GM12878 (cell line): ENCODE measurements at regions not wholly inside any gene's neighbourhood (a gene's known extent, or its start where the extent isn't known, plus 50 kb on each side); places are given as distances from the start of the nearest gene placed in this dataset.

ENCODE experiments used
- ATAC-seq: fragments of 200-7000 bp; cut with Tn5 transposase; 3 replicates; pipeline ENCODE4 v1.9.1; 2020; ENCODE audit warnings: mild to moderate bottlenecking, moderate library complexity
- BruUV-seq: library from RNA; stranded (reverse); fragments of 400-500 nt; replicated peaks from 2 replicates; lab custom pipeline; 2021; lab: Mats Ljungman, UMichigan
- CTCF ChIA-PET: fragments of 300-600 bp; sonication (Branson Sonifier 250); formaldehyde crosslinking; extraction: SDS; loops from one replicate; lab custom pipeline; 2021; ENCODE audit warnings: inconsistent platforms; lab: Yijun Ruan, JAX
- POLR2A ChIA-PET: fragments of 350-600 bp; formaldehyde crosslinking; extraction: SDS; loops from one replicate; lab custom pipeline; 2021; ENCODE audit warnings: inconsistent platforms; lab: Charles Lee
- RAD21 ChIA-PET: fragments of 300-600 bp; sonication (Branson Sonifier 250); formaldehyde crosslinking; loops from one replicate; lab custom pipeline; 2023; ENCODE audit warnings: antibody characterized with exemption; ENCODE audit not compliant: unreplicated experiment; lab: Charles Lee
- SMC1A ChIA-PET: fragments of 300-600 bp; sonication (Branson Sonifier 250); formaldehyde crosslinking; loops from one replicate; lab custom pipeline; 2023; ENCODE audit not compliant: unreplicated experiment, uncharacterized antibody; lab: Charles Lee
- DNase-seq: peaks from one replicate; pipeline ENCODE4 v3.0.0-alpha.2; 2011; ENCODE audit warnings: low read depth, low spot score
- FAIRE-seq: peaks from 3 replicates; lab custom pipeline; 2011; peaks lifted over from hg19 to GRCh38; lab: Jason Lieb, UNC
- H2AFZ ChIP-seq: 2 replicates; pipeline ENCODE4 v1.6.0; 2011; ENCODE audit warnings: low read depth, low read length, control low read depth; ENCODE audit not compliant: control insufficient read depth
- H3K27ac ChIP-seq: 2 replicates; pipeline ENCODE4 v1.5.1; 2011; ENCODE audit warnings: control low read depth; ENCODE audit not compliant: control insufficient read depth, insufficient read depth
- H3K27me3 ChIP-seq, 2 experiments: replicated peaks in 1 of 2; 2 replicates each; pipeline versions ENCODE4 v1.6.0 to v1.6.1; 2011; ENCODE audit warnings: low read length in 1 of 2; ENCODE audit not compliant: control insufficient read depth in 2 of 2, insufficient read depth in 2 of 2
- H3K36me3 ChIP-seq, 2 experiments: 2 replicates each; pipeline ENCODE4 v1.5.1; 2011; ENCODE audit warnings: low read length in 1 of 2; ENCODE audit not compliant: control insufficient read depth in 2 of 2, insufficient read depth in 2 of 2
- H3K4me1 ChIP-seq: 2 replicates; pipeline ENCODE4 v1.6.1; 2011; ENCODE audit warnings: mild to moderate bottlenecking, low read length, moderate library complexity, mixed read lengths; ENCODE audit not compliant: control insufficient read depth, insufficient read depth
- H3K4me2 ChIP-seq: 2 replicates; pipeline ENCODE4 v1.6.0; 2011; ENCODE audit warnings: control low read depth; ENCODE audit not compliant: control insufficient read depth, insufficient read depth
- H3K4me3 ChIP-seq: fragments of 200-600 bp; sonication (generic); 2 replicates; pipeline ENCODE4 v1.5.1; 2016
- H3K79me2 ChIP-seq: 2 replicates; pipeline ENCODE4 v1.6.0; 2011; ENCODE audit warnings: low read length; ENCODE audit not compliant: control insufficient read depth, insufficient read depth
- H3K9ac ChIP-seq: 2 replicates; pipeline ENCODE4 v1.8.0; 2011; ENCODE audit warnings: low read length, control low read depth, mixed read lengths; ENCODE audit not compliant: control insufficient read depth, insufficient read depth
- H3K9me3 ChIP-seq: replicated peaks from 3 replicates; pipeline ENCODE4 v1.5.1; 2011; ENCODE audit warnings: mild to moderate bottlenecking, low read length; ENCODE audit not compliant: control insufficient read depth, insufficient read depth
- H4K20me1 ChIP-seq: 2 replicates; pipeline ENCODE4 v1.6.0; 2011; ENCODE audit not compliant: control insufficient read depth, insufficient read depth
- CBFB ChIP-seq: IDR thresholded peaks from 2 replicates; pipeline ENCODE4 v1.6.1; 2016; ENCODE audit warnings: antibody characterized with exemption, low read depth
- CHD4 ChIP-seq: fragments of 200-600 bp; sonication (generic); IDR thresholded peaks from 2 replicates; pipeline ENCODE4 v1.6.1; 2016; ENCODE audit warnings: mild to moderate bottlenecking
- EED ChIP-seq: sonication (generic); IDR thresholded peaks from 2 replicates; pipeline ENCODE4 v1.6.1; 2016; ENCODE audit warnings: antibody characterized with exemption, low read depth
- EP300 ChIP-seq, 2 experiments: fragments of 150-350 bp in 1 of 2; IDR thresholded peaks; 2 replicates each; pipeline ENCODE4 v1.6.1; 2011 to 2012; ENCODE audit warnings: low read depth in 2 of 2, low read length in 2 of 2, borderline replicate concordance in 1 of 2, improper control_type of control experiment in 1 of 2, inconsistent platforms in 1 of 2; ENCODE audit not compliant: control insufficient read depth in 1 of 2
- IKZF2 ChIP-seq, 2 experiments: fragments of 450-650 bp; IDR thresholded peaks; 2 replicates each; pipeline ENCODE4 v1.6.1; 2017; ENCODE audit warnings: mild to moderate bottlenecking in 2 of 2, moderate library complexity in 2 of 2
- IRF4 ChIP-seq: IDR thresholded peaks from 2 replicates; pipeline ENCODE4 v1.6.1; 2011; ENCODE audit warnings: low read depth, low read length
- NFXL1 ChIP-seq: fragments of 450-650 bp; IDR thresholded peaks from 2 replicates; pipeline ENCODE4 v1.6.1; 2017; ENCODE audit warnings: antibody characterized with exemption, mild to moderate bottlenecking, borderline replicate concordance
- NFYB ChIP-seq: IDR thresholded peaks from 2 replicates; pipeline ENCODE4 v1.6.1; 2011; ENCODE audit warnings: low read depth, mild to moderate bottlenecking, low read length, improper control_type of control experiment, moderate library complexity; ENCODE audit not compliant: insufficient read depth
- RUNX3 ChIP-seq: IDR thresholded peaks from 2 replicates; pipeline ENCODE4 v1.6.1; 2012; ENCODE audit warnings: low read length, inconsistent platforms
- SIX5 ChIP-seq: IDR thresholded peaks from 2 replicates; pipeline ENCODE4 v1.6.1; 2011; ENCODE audit warnings: mild to moderate bottlenecking, low read depth, low read length, moderate library complexity; ENCODE audit not compliant: severe bottlenecking
- SMARCA5 ChIP-seq: fragments of 450-650 bp; IDR thresholded peaks from 2 replicates; pipeline ENCODE4 v1.6.1; 2017; ENCODE audit warnings: mild to moderate bottlenecking
- STAT3 ChIP-seq: IDR thresholded peaks from 2 replicates; pipeline ENCODE4 v1.6.1; 2011; ENCODE audit warnings: low read depth, low read length, improper control_type of control experiment
- TAF1 ChIP-seq: IDR thresholded peaks from 2 replicates; pipeline ENCODE4 v1.6.1; 2011; ENCODE audit warnings: mild to moderate bottlenecking, low read depth, low read length, borderline replicate concordance
- TCF7 ChIP-seq: IDR thresholded peaks from 2 replicates; pipeline ENCODE4 v1.6.1; 2014; ENCODE audit warnings: antibody characterized with exemption, borderline replicate concordance
- ZNF207 ChIP-seq: fragments of 450-650 bp; IDR thresholded peaks from 2 replicates; pipeline ENCODE4 v1.6.1; 2014; ENCODE audit warnings: antibody characterized with exemption, mild to moderate bottlenecking, borderline replicate concordance
- WGBS: methylation state at CpG from one replicate; pipeline ENCODE4 v1.1.6; 2016; ENCODE audit warnings: low lambda C conversion rate; ENCODE audit not compliant: insufficient replicate concordance, insufficient coverage; ENCODE audit errors: missing lambda C conversion rate; 5-methylcytosine and 5-hydroxymethylcytosine counted together
- in situ Hi-C: fragments of 300-500 bp; cut with MboI; formaldehyde crosslinking; loops from 9 replicates; pipeline ENCODE4 v1.14.3; 2018; ENCODE audit warnings: mixed read lengths
- intact Hi-C: fragments of 100-400 bp; cut with micrococcal nuclease; formaldehyde crosslinking; loops from one replicate; pipeline ENCODE4 v1.14.2; 2022; ENCODE audit not compliant: unreplicated experiment
- TF ChIP-seq, protein P1 (sequence below): fragments of 450-650 bp; IDR thresholded peaks from 2 replicates; pipeline ENCODE4 v1.6.1; 2018; ENCODE audit warnings: borderline replicate concordance, mild to moderate bottlenecking; ENCODE audit not compliant: partially characterized antibody

- Histone ChIP-seq H3K9ac (no peak overlapping the region), H3K4me2 (no peak overlapping the region), H3K9me3 (no peaks in the 10 kb centered on the region), H2AFZ (no peak overlapping the region), H3K4me1 (no peaks in the 10 kb centered on the region), H3K79me2 (no peaks in the 10 kb centered on the region), H3K27ac (no peak overlapping the region), H3K4me3 (no peak overlapping the region), H3K36me3 (no peaks in the 10 kb centered on the region), H4K20me1 (no peaks in the 10 kb centered on the region), H3K27me3 (no peaks in the 10 kb centered on the region)
- no peak for DNase-seq
- ChIA-PET POLR2A (no interaction called here), RAD21 (interaction anchor here (1.3 kb wide), 1 partner anchor 71 kb away, joined by 3 read pairs; no protein-coding TSS in a partner anchor), CTCF (interaction anchor here (1.3 kb wide), 1 partner anchor 60 kb away, joined by 3 read pairs; no protein-coding TSS in a partner anchor), SMC1A (interaction anchor here (1.0 to 1.3 kb wide), 3 partner anchors 11 to 122 kb away, joined by 3 to 4 read pairs (median 3); no protein-coding TSS in a partner anchor)
- no TSS peak for BruUV-seq
- in situ Hi-C loops: no loop called here
- intact Hi-C loops: no loop called here
- no peak for FAIRE-seq
- no peak for TF ChIP-seq IKZF2 (IDR thresholded peaks at IDR 0.05)
- no peak for TF ChIP-seq STAT3
- no peak for TF ChIP-seq NFYB
- no peak for TF ChIP-seq TAF1
- TF ChIP-seq SIX5: no peak
- TF ChIP-seq NFXL1: no peak
- ATAC-seq: no peak
These were observed 290.2 kb downstream of the DMRT2 start for GRCh38 chr9:1340390-1340789.

DNA sequence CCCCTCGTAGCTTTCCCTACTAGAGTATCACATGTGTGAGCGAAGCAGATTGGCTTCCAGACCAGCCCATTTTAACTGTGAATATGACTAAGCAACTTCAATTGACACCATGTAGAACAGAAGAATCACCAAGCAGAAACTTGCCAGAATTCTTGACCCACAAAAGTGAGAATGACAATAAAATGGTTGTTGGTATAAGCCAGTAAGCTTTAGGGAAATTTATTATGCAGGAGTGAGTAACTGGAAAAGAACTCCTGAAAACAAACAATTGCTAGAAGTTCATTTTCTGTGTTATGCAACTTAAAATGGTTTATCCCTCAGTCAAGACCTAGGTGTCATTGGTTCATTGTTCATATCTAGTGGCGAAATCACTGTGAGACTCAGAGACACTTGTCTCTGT lies 303.1 kb downstream of the DMRT2 start:
- Histone ChIP-seq H3K36me3 (no peaks in the 10 kb centered on the region), H3K79me2 (no peaks in the 10 kb centered on the region), H3K9ac (no peak overlapping the region), H3K4me2 (no peak overlapping the region), H3K9me3 (no peaks in the 10 kb centered on the region), H3K27me3 (no peaks in the 10 kb centered on the region), H3K4me3 (no peak overlapping the region), H4K20me1 (no peaks in the 10 kb centered on the region), H3K27ac (no peak overlapping the region), H3K4me1 (no peaks in the 10 kb centered on the region), H2AFZ (no peak overlapping the region)
- no peak for FAIRE-seq
- DNase-seq: no peak
- RAD21 ChIA-PET: no interaction called here
- BruUV-seq: no TSS peak
- WGBS: 0% methylated on average over 3 of the region's 3 CpGs
- in situ Hi-C loops (no loop called here), intact Hi-C loops (no loop called here)
- no peak for ATAC-seq
- CTCF ChIA-PET: no interaction called here
- SMC1A ChIA-PET: interaction anchor here (1.2 kb wide), 2 partner anchors 18 to 32 kb away, joined by 3 read pairs; no protein-coding TSS in a partner anchor
- POLR2A ChIA-PET: no interaction called here
- no peak for TF ChIP-seq STAT3
- TF ChIP-seq CBFB: no peak
- TF ChIP-seq IRF4: no peak
- no peak for TF ChIP-seq ZNF207
- no peak for TF ChIP-seq EP300 (IDR thresholded peaks at IDR 0.05; ENCODE audit: borderline replicate concordance in 1 of 2, control insufficient read depth in 1 of 2, low read depth in 2 of 2, low read length in 2 of 2)
- no peak for TF ChIP-seq CHD4
- no peak for TF ChIP-seq TCF7
- no peak for TF ChIP-seq SMARCA5
- TF ChIP-seq RUNX3: no peak
- no peak for TF ChIP-seq EED
- TF ChIP-seq, protein P1, sequence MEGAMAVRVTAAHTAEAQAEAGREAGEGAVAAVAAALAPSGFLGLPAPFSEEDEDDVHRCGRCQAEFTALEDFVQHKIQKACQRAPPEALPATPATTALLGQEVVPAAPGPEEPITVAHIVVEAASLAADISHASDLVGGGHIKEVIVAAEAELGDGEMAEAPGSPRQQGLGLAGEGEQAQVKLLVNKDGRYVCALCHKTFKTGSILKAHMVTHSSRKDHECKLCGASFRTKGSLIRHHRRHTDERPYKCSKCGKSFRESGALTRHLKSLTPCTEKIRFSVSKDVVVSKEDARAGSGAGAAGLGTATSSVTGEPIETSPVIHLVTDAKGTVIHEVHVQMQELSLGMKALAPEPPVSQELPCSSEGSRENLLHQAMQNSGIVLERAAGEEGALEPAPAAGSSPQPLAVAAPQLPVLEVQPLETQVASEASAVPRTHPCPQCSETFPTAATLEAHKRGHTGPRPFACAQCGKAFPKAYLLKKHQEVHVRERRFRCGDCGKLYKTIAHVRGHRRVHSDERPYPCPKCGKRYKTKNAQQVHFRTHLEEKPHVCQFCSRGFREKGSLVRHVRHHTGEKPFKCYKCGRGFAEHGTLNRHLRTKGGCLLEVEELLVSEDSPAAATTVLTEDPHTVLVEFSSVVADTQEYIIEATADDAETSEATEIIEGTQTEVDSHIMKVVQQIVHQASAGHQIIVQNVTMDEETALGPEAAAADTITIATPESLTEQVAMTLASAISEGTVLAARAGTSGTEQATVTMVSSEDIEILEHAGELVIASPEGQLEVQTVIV: no peak
